Retina (tissue), 1 donor: ENCODE measurements at regions not wholly inside any gene's neighbourhood (a gene's known extent, or its start where the extent isn't known, plus 50 kb on each side); places are given as distances from the start of the nearest gene placed in this dataset.
"Not testable (repeated sequence)": the region's sequence is repeated elsewhere in the genome, so short reads cannot be mapped to it uniquely, and the experiment has no call there.

Experiments used
- DNase-seq: peaks from one replicate; pipeline ENCODE4 v3.0.0-alpha.2; 2016

DNA sequence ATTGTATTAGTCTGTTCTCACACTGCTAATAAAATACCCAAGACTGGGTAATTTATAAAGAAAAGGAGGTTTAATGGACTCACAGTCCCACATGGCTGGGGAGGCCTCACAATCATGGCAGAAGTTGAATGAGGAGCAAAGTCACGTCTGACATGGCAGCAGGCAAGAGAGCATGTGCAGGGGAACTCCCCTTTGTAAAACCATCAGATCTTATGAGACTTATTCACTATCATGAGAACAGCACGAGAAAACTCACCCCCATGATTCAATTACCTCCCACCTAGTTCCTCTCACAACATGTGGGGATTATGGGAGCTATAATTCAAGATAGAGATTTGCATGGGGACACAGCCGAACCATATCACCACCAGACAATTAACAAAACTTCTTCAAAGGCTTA lies 84.4 kb upstream of the ANKRD1 start:
- DNase-seq = not testable (repeated sequence)

DNA sequence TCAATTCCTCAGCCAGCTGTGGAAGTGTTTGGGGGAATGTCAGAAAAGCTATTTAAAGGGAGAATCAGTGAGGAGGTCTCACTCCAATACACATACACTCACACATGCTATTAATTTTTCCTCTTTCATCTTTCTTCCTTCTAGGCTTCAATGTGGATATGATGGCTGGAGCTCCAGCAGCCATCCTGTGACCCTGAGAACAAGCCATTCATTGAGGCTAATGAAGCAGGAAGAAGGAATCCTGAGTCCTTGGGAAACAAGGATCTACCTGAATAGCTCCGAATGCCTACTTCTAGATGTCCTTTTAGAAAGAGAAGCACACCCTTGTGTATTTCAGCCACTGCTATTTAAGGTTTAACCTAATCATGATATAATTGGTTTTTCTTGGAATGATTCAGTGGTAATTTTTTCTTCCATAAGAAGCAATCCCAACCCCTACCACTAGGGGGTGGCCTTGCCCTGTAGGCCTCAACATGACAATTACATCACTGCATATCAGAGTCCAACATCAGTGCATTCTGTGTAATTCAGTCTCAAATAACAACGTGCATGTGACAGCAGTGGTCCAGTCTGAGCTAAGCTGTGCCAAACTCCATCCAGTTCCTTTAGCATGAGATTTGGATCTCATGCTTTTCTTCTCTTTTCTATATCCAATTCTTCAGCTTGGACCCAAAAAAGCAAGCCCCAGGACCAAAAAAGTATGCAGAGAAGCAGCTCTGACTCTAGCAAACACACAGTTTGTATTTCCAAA lies 85.3 kb upstream of the ANKRD1 start:
- peak; percentile 37 for DNase-seq

DNA sequence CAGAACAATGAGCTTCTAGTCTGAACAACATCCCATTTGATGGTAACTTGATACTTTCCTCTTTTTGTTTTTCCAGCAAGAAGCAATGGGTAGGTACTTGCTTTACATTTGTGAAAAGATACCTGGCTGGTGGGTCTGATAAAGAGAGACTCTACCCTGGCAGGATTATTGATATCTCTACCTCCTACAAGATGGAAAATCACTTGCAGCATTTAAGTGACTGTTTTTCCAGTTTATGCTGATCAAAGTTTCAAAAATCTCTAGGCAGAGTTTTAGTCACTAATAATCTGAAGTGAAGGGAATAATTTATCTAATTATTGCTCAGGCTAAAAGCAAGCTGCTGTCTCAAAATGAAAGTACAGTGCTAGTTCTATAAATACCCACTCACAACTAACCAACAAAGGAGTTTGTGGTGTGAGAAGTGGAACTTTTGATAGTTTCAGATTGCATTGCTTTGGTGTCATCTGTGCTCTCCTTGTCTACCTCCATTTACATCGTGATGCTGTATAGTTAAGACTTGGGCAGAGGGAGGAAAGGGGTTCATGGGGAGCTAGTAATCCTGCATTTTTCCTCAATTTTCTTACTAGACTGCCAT lies 86.0 kb upstream of the ANKRD1 start:
- no peak for DNase-seq

DNA sequence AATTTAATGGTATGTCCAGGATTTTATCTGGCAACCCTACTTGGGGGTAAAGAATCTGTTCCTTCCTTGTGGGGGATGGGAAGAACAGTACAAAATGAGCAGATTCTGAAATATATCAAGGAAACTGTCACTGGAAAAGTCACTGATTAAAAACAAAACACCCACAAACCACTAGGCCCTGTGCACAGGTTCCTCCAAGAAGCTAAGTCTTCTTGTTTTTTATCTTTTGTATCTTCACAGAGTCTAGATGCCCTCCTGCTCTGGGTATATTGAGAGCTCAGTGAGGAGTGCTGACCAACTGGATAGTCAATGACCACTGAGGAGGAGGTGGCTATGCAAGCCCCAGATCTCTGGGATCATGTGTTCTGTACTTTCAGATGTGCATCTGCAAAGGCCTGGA lies 86.8 kb upstream of the ANKRD1 start:
- DNase-seq = no peak

DNA sequence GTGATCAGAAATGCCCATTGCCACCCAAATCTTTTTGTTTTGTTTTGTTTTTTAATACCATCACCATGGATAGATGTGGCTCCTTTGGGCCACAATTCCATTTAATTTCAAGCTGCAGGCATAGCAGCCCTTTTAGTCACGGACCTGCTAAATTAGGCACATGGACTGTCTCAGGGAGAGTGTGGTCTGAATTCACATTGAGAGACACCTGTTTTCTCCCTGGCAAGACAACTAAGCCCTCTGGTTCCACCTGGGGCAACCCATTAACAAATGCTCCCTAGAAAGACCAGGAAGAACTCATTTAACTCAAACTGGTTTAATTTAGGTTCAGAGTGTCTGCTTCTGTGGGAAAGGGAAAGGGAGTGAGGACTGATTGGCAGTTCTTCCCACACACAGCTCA lies 88.2 kb upstream of the ANKRD1 start:
- DNase-seq = no peak

DNA sequence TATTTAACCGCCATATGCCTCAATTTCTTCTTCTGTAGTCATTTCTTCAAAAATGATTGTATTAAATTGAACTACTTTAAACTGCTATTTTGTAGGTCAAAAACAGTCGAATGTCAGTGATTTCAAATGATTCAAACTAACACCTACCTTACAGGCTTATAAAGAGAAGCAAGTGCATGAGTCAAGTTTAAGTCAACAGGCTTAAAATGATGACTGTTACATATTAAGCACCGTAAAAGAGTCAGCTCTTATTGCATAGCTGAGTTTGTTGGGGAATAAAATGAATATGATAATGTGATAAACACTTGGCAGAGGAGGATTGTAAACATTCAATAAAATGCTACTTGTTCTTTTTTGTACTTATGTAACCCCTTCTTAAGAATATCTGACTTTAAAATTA lies 90.1 kb upstream of the ANKRD1 start:
- DNase-seq = no peak

DNA sequence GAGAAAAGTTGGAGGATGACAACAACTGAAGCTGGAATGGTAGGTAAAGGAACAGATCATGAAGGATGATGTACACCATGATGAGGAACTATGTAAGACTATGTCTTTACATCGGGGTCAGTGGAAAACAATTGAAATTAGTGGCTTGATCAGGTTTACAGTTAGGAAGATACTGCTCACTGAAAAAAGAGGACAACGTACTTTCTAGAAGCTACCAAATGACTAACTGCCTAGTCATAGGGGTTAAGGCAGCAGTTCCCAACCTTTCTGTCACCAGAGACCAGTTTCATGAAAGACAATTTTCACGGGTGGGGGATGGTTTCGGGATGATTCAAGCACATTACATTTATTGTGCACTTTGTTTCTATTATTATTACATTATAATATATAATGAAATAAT lies 91.6 kb upstream of the ANKRD1 start:
- DNase-seq = no peak

DNA sequence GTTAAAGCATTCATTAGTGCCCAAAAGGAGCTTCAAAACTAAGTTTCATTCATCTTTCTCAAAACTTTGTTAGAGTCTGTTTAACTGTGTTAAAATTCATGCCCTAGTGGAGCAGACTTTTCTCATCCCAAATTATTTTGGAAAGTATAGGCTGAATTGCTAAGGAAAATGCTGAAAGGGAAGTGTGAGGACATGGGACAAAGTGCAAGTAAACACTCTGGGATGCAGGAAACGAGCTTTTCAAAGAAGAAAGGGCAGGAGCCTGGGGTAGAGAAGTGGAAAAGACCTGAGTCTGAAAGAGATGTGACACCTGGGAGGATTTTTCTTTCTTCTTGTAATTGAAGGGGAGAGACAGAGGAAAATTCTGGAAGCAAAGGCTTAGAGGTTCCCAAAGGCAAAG lies 93.1 kb upstream of the ANKRD1 start:
- DNase-seq = no peak

DNA sequence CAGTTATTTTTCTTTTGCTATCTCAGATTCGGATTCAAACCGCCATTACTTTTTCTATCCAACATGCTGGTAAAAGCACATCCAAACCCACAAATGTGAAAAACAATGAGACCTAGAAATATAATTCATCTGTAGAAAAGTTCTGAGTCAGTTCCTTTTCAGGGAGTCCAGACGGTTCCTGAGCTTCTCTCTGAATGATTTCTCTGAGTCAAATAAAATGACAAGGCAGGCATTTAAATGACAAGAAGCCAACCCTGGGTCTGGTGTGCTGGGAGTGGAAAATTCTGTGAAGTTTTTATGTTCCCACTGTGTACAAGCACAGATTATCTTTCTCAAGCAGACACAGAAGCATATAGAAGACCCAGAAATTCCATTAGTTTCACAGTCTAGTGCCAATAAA lies 96.3 kb upstream of the ANKRD1 start:
- DNase-seq = no peak

DNA sequence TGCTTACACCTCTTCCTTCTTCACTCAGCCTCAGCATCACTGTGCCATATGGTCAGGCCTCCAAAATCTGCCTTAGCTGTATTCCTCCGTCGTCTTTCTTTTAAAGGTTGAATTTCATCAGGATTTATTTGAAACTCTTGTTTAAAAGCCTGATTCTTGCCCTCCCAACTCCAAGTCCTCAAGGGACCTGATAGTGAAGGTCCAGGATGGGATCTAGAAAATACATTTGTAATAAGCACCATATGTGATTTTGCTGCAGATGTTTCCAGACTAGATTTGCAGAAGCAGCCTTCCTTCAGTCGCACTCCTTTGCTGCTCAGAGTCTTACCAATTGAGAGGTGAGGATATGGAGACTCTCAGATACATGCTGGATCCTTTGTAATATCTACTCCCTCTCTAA lies 101.0 kb upstream of the ANKRD1 start:
- DNase-seq = no peak

DNA sequence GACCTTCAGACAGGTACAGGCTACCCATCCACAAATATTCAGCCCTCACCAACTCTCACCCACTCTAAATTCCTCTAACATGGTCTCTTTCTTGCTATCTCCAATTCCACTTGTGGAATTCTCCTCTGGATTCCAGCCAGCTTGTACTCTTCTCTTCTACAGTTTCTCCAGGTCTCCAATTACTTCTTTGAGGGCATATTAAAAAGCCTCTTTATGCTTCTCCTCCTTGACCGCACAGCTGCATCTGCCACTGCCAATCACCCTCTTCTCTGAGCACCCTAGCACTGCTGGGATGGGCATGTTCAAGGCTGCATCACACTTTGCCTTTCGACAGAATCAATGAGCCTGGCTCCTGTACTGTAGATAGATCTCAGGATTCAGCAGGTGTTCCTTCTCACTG lies 101.5 kb upstream of the ANKRD1 start:
- DNase-seq = no peak

DNA sequence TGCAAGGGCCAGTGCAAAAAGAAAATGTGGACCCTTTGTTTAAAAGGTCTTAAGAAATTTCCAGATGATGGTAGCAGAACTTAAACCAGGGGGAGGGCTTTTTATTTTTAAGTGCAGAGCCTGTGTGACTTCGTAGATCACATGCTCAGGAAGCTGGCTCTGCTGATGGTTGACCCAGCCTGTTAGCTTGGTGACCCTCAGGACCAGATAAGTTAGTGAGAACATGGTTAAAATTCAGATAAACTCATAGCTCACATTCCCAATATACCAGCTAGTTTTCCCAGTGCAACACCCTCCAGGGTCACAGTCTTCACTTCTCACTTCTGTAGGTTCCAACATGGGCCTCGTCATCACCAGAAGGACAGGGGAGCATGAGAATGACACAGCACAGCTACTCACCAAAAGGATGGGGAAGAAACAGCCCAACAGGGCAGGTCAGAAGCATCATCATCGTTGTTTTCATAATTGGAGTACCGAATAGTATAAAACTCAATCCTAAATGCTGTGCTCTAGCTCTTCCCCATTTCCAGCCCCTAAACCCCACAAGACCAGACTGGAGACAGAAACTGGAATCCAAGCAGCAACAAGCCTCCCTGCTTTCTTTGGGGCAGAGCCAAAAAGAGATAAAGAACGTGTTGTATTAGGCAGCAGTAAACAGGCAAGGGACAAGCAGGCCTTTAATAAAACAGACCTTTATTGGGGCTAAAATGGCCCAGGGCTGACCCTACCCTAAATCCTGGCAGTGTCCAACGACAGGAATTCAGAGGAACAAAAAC lies 102.2 kb upstream of the ANKRD1 start:
- DNase-seq = no peak

DNA sequence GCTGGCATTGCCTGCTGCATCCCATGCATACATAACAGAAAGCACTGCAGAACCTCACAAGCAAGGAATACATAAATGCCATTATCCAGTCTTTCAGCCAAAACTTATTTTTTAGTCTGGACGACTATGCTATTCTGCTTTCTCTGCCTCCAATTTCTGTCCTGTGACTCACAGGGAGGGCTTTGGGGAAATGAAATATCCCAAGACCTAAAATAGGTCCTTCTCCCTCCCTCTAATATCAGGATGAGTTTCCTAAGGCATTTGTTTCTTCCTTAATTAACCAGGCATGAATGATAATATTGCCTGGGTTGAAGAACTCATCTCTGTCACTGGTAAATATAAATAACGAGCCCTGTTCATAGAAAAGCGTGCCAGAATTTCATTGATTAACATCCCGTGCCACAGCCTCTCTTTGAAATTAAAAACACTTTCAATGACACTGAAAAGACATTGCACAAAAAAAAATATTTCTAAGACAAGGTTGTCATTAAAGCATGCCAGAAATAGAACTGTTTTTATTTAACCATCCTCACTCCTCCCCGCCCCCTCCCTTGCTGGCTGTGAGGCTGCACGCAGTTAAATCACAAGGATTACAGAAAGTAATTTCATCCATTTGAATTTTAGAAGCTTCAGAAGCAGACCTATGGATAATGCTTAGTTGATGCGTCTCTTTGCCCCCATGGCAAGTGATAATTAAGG lies 103.0 kb upstream of the ANKRD1 start:
- no peak for DNase-seq

DNA sequence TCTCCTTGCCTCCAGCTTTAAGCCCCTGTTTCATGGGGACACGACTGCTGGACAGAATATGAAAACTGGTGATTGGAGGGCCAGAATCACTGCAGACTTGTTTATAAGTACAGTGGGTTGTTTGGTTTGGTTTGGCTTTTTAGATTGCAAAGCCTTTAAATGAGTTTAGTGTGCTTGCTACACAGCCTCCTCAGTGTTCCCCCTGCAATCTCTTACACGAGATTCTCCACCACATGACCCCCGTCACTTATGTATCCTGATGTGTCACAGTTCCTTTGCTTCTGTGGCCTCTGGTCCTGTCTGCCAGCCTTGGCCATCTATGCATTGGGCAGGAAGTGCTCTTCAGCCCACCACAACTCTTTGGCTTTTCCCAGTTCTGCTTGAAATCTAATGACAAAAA lies 103.7 kb upstream of the ANKRD1 start:
- no peak for DNase-seq

DNA sequence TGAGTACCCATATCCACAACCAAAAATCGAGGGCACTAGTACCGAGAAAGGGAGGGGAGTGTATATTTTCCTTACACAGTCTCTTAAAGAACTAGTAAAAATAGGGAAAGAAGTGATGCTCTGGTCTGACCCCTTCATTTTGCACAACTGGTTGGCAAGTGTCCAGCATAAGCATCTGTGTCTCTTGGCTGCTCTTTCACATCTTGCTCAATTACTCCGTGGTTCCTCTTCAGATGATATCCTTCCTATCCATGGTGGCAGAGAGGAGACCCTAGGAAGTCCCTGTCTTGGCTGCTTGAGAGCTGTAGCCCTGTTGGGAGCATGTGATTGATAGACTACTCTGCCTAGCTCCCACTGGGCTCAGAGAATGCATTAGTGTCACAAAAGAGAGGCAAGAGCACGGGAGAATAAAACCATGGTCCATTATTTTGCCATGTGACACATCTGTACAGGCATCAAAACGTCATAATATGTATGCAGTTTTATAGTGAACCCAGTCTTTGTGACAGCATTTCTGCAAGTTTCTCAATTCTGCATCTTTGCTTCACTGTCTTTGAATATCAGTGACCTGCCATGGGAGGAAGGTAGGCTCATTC lies 111.8 kb upstream of the ANKRD1 start:
- DNase-seq = peak; percentile 32

DNA sequence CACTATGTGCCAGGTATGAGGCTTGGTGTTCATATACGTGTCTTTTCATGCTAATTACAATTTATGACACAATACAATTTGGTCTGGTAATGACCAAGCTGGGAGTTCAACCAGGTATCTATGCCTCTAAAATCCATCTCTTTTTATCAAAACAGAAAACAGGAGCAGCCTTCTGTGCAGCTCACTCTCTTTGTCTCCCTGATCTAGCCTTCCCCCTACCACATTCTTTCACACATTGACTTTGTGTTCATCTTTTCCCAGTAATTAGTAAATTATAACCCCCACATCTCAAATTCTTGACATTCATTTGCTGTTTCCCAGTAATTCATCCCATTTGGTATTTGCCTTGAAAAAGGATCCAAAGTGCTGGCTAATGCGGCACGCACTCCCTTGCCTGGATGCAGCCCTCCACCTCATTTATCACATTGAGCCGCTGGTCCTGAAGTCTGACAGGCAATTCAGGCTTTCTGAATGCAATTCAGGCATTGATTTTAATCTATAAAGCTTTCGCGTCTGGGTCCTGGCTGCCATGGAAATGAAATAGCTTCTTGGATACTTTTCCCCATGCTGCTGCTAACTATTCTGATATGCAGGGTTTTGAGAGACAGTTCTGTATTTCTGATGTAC lies 112.5 kb upstream of the ANKRD1 start:
- DNase-seq = peak; percentile 49

DNA sequence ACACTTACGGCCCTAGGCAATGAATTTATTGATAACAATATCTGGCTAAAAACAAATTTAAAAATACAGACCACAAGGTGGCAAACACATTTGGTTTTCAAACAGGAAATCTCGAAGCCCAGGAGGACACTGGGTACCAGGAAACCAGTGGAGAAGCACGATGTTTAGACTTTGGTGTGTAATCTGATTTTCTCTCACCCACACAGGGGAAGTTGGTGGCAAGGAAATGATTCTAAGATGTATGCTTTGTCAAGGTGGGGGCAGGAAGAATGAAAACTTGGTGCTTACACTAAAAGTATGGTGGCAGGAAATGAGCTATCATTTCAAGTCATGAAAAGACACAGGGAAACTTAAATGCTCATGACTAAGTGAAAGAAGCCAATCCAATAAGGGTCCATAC lies 113.2 kb upstream of the ANKRD1 start:
- DNase-seq = no peak

DNA sequence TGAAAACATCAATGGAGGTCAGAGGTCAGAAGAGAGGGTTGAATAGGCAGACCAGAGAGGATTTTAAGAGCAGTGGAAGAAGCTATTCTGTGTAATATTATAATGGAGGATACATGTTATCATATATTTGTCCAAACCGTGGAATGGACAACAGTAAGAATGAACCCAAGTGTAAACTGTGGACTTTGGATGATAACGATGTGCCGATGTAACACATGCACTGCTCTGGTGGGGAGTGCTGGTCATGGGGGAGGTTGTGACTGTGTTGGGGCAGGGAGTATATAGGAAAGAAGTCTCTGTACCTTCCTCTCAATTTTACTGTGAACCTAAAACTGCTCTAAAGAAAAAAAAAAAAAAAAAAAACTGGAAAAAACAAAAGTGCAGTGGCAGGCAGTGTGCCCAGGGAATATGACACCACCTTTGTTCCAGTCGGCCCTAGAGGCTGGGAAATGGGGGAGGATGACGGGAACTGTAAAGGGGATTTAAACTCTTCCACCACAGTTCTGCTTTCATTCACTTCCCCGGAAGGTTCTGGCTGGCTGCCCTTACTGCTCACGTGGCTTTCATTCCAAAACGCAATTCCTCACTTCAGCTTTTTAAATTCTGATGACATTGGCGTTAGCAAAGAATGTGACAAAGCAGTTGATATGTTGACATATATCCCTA lies 113.7 kb upstream of the ANKRD1 start:
- no peak for DNase-seq

DNA sequence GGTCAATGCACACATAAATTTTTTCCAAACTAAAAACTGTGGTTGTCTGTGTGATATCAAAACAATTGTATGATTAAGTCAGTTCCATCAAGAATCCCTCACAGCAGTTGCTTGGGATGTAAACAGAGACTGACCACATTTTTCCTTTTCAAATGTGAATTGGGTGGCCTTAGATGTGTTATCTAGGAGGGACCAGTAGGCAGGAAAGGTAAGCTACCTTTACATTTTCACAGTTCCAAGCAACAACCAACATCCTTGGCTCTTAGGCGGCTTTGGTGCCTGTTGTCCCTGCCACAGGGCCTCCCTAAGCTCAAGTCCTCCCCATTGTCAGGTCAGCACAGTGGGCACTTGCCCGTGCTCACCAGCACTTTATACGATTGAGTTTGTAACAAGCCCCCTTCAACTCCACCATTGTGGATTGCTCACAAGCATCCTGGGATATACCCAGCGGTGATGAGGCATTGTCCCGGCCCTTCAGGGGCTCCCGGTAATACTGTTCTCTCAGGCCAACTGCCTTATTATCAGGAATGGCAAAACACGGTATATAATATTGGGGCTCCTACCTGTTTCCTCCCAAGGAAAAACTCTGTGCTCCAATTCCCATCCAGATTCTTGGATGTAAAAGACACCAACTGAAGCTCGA lies 114.9 kb upstream of the ANKRD1 start:
- DNase-seq = no peak

DNA sequence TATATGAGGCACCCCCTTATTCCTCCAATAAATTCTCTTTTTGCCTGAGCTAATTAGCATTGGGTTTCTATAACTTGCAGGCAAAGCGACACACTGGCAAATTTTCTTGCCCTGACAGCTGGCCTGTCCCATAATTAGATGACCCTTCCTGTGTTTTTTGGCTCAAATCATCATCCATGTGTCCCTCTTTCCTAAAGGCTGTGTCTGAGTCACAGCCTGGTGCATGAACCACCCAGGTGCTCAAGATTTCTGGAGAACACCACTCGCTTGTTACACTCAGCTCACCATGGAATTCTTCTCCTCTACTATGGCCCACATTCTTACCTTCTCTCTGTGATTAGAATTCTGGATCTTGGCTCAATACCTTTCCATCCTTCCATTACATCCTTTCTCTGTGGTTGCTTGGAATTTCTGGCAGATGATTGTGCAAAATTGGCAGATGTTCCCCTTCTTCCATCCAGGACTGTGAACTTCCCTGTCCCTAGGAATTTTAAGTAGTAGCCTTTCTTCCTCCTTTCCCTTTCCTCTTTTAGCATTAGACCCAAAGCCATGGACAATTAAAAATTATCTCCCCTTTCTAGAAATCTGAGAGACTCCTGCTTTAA lies 116.0 kb upstream of the ANKRD1 start:
- no peak for DNase-seq

DNA sequence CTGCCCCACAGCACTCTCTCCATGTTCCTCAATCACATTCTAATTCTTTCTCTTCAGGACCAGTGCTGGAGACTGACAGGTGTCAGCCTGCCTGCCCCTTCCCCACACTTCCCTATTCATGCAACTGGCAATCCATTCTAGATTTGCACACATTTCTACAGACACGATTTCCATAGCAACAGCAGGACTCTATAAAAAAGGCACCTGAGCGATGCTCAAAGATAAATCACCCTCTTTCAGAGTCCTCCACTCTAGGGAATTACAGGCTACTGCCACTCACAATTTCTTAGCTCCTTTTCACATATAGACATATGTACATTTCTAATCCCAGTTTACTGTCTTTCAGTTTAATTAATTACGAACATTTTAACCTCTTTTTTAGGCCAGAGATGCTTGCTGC lies 118.1 kb upstream of the ANKRD1 start:
- DNase-seq = no peak
